GM19328 (cell line): ENCODE measurements at regions not wholly inside any gene's neighbourhood (a gene's known extent, or its start where the extent isn't known, plus 50 kb on each side); places are given as distances from the start of the nearest gene placed in this dataset.
A peak's percentile ranks its signal among the peaks of the same experiment; 100 is the strongest.
"Not testable (repeated sequence)": the region's sequence is repeated elsewhere in the genome, so short reads cannot be mapped to it uniquely, and the experiment has no call there.

Experiments
- ATAC-seq: cut with Tn5 transposase; IDR thresholded peaks from one replicate; pipeline ENCODE4 v1.9.1; 2021; ENCODE audit warnings: mild to moderate bottlenecking, moderate library complexity; ENCODE audit not compliant: unreplicated experiment

- no peak for ATAC-seq
Observed at GRCh38 chr10:52368725-52369124, 54.6 kb downstream of the DKK1 start.

GRCh38 chr10:52374207-52374606, 60.1 kb downstream of the DKK1 start:
- ATAC-seq: not testable (repeated sequence)

- ATAC-seq: no peak
Observed at GRCh38 chr10:52376694-52377354, 62.7 kb downstream of the DKK1 start.

- no peak for ATAC-seq
Observed at GRCh38 chr10:52378124-52378523, 64.0 kb downstream of the DKK1 start.

- no peak for ATAC-seq
Observed at GRCh38 chr10:52379287-52379686, 65.2 kb downstream of the DKK1 start.

GRCh38 chr10:52383088-52383487, 69.0 kb downstream of the DKK1 start:
- no peak for ATAC-seq

GRCh38 chr10:52387744-52388143, 73.7 kb downstream of the DKK1 start:
- no peak for ATAC-seq

GRCh38 chr10:52390388-52390787, 76.3 kb downstream of the DKK1 start:
- ATAC-seq: no peak

GRCh38 chr10:52391927-52392602, 78.0 kb downstream of the DKK1 start:
- no peak for ATAC-seq

GRCh38 chr10:52394246-52394645, 80.2 kb downstream of the DKK1 start:
- no peak for ATAC-seq

- ATAC-seq: no peak
Observed at GRCh38 chr10:52400562-52400961, 86.5 kb downstream of the DKK1 start.

- not testable (repeated sequence) for ATAC-seq
Observed at GRCh38 chr10:52403801-52404200, 89.7 kb downstream of the DKK1 start.

- no peak for ATAC-seq
Observed at GRCh38 chr10:52409195-52409594, 95.1 kb downstream of the DKK1 start.

- no peak for ATAC-seq
Observed at GRCh38 chr10:52409928-52410327, 95.8 kb downstream of the DKK1 start.

GRCh38 chr10:52410916-52411315, 96.8 kb downstream of the DKK1 start:
- ATAC-seq: no peak

GRCh38 chr10:52419281-52419680, 105.2 kb downstream of the DKK1 start:
- no peak for ATAC-seq

GRCh38 chr10:52420656-52421055, 106.6 kb downstream of the DKK1 start:
- no peak for ATAC-seq

GRCh38 chr10:52423369-52423768, 109.3 kb downstream of the DKK1 start:
- ATAC-seq: no peak

- ATAC-seq: no peak
Observed at GRCh38 chr10:52424341-52424740, 110.3 kb downstream of the DKK1 start.

GRCh38 chr10:52434734-52435133, 120.7 kb downstream of the DKK1 start:
- no peak for ATAC-seq

GRCh38 chr10:52436664-52437063, 122.6 kb downstream of the DKK1 start:
- no peak for ATAC-seq

GRCh38 chr10:52437205-52437646, 123.1 kb downstream of the DKK1 start:
- peak; percentile 85 for ATAC-seq

GRCh38 chr10:52438119-52438518, 124.0 kb downstream of the DKK1 start:
- no peak for ATAC-seq
